Loucy (cell line): ENCODE measurements at regions not wholly inside any gene's neighbourhood (a gene's known extent, or its start where the extent isn't known, plus 50 kb on each side); places are given as distances from the start of the nearest gene placed in this dataset.

ENCODE experiments used
- H2AFZ ChIP-seq: fragments of 200-600 bp; sonication (generic); 2 replicates; pipeline ENCODE4 v1.6.0; 2016; ENCODE audit warnings: antibody characterized with exemption, mild to moderate bottlenecking, low read length, moderate library complexity
- H3F3A ChIP-seq: fragments of 200-600 bp; 2 replicates; pipeline ENCODE4 v1.6.0; 2016; ENCODE audit warnings: antibody characterized with exemption, low read depth, mild to moderate bottlenecking
- H3K27me3 ChIP-seq: fragments of 200-600 bp; sonication (generic); 2 replicates; pipeline ENCODE4 v1.6.1; 2014; ENCODE audit warnings: low read length, mild to moderate bottlenecking; ENCODE audit not compliant: insufficient read depth, poor library complexity, severe bottlenecking
- H3K36me3 ChIP-seq: fragments of 200-600 bp; sonication (generic); 2 replicates; pipeline ENCODE4 v1.6.1; 2016; ENCODE audit warnings: low read length; ENCODE audit not compliant: insufficient read depth
- H3K4me1 ChIP-seq: fragments of 200-600 bp; sonication (generic); 2 replicates; pipeline ENCODE4 v1.5.1; 2014; ENCODE audit warnings: low read length, mild to moderate bottlenecking; ENCODE audit not compliant: insufficient read depth, poor library complexity, severe bottlenecking
- H3K4me2 ChIP-seq: fragments of 200-600 bp; sonication (generic); 2 replicates; pipeline ENCODE4 v1.6.0; 2014; ENCODE audit warnings: antibody characterized with exemption, low read length, low read depth, mild to moderate bottlenecking; ENCODE audit not compliant: poor library complexity, severe bottlenecking
- H3K4me3 ChIP-seq: fragments of 200-600 bp; sonication (generic); 2 replicates; pipeline ENCODE4 v1.5.1; 2014; ENCODE audit warnings: low read length, mild to moderate bottlenecking, mixed read lengths; ENCODE audit not compliant: poor library complexity, severe bottlenecking
- H3K79me2 ChIP-seq: fragments of 200-600 bp; sonication (generic); 2 replicates; pipeline ENCODE4 v1.6.1; 2014; ENCODE audit warnings: low read length; ENCODE audit not compliant: insufficient read depth
- H3K9ac ChIP-seq: fragments of 200-600 bp; sonication (generic); 2 replicates; pipeline ENCODE4 v1.6.0; 2014; ENCODE audit warnings: mild to moderate bottlenecking, low read depth, low read length, moderate library complexity; ENCODE audit not compliant: poor library complexity, severe bottlenecking
- H3K9me2 ChIP-seq: fragments of 200-600 bp; sonication (generic); replicated peaks from 2 replicates; pipeline ENCODE4 v1.6.1; 2016; ENCODE audit warnings: low read depth, low read length, mixed read lengths
- H3K9me3 ChIP-seq: fragments of 200-600 bp; sonication (generic); 2 replicates; pipeline ENCODE4 v1.6.1; 2014; ENCODE audit warnings: mild to moderate bottlenecking, antibody characterized with exemption, low read length, low read depth; ENCODE audit not compliant: insufficient read depth
- H4K20me1 ChIP-seq: fragments of 200-600 bp; sonication (generic); 2 replicates; pipeline ENCODE4 v1.6.0; 2014; ENCODE audit warnings: antibody characterized with exemption, low read length, mild to moderate bottlenecking; ENCODE audit not compliant: insufficient read depth, poor library complexity, severe bottlenecking
- CTCF ChIP-seq: fragments of 200-600 bp; sonication (generic); conservative IDR thresholded peaks from 2 replicates; pipeline ENCODE4 v1.5.1; 2014; ENCODE audit warnings: mild to moderate bottlenecking, antibody characterized with exemption, low read length
- EZH2phosphoT487 ChIP-seq: fragments of 200-600 bp; IDR thresholded peaks from 2 replicates; pipeline ENCODE4 v1.6.1; 2018; ENCODE audit warnings: antibody characterized with exemption, mild to moderate bottlenecking, moderate library complexity, borderline replicate concordance

GRCh38 chr1:98389809-98390208 lies 271.7 kb upstream of the SNX7 start:
- H3K79me2 ChIP-seq: no peaks in the 10 kb centered on the region
- peaks cover 6% of the 10 kb centered on the region for H3F3A ChIP-seq
- H3K36me3 ChIP-seq: no peaks in the 10 kb centered on the region
- TF ChIP-seq CTCF: no peak
- TF ChIP-seq EZH2phosphoT487: no peak
- no peaks in the 10 kb centered on the region for H3K9me3 ChIP-seq
- H3K9ac ChIP-seq: peak overlapping the region; percentile 73
- H3K4me2 ChIP-seq: no peak overlapping the region
- no peaks in the 10 kb centered on the region for H3K27me3 ChIP-seq
- H3K9me2 ChIP-seq: no peaks in the 10 kb centered on the region
- H2AFZ ChIP-seq: peak overlapping the region; percentile 44; the same call in 1 of the 2 replicates
- H3K4me3 ChIP-seq: no peak overlapping the region
- peaks cover 72% of the 10 kb centered on the region for H3K4me1 ChIP-seq
- no peaks in the 10 kb centered on the region for H4K20me1 ChIP-seq

- H3K4me2 ChIP-seq: peak overlapping the region; percentile 83
Observed at GRCh38 chr1:98388441-98388840, 273.1 kb upstream of the SNX7 start.

DNA sequence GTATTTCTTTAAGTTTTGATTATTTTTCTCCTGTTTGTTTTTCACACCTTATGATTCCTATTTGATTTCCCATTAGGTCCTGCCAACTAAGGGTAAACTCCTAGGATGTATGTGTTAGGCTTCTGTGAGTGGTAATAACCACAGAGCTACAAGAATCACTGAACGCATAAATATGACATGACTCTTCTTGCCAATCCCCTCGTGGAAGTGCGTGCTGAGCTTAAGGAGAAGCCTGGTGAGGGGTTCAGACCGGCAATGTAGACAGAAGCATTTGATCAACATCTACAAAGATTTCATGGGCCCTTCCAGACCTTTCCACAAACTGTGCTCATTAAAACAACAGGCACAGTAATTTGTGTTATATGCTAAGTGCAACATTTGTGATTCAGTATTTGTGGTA lies 273.8 kb upstream of the SNX7 start:
- TF ChIP-seq EZH2phosphoT487: no peak
- no peak for TF ChIP-seq CTCF
- Histone ChIP-seq H3K4me1 (peaks cover 70% of the 10 kb centered on the region), H3K36me3 (no peaks in the 10 kb centered on the region), H3K4me3 (peak overlapping the region; percentile 62), H3K9me2 (no peaks in the 10 kb centered on the region), H3K9ac (peak overlapping the region; percentile 73), H4K20me1 (no peaks in the 10 kb centered on the region), H3K4me2 (peak overlapping the region; percentile 83), H3K79me2 (no peaks in the 10 kb centered on the region), H3K9me3 (no peaks in the 10 kb centered on the region), H3F3A (peaks cover 6% of the 10 kb centered on the region), H2AFZ (peak overlapping the region; percentile 62; the same call in 1 of the 2 replicates), H3K27me3 (no peaks in the 10 kb centered on the region)

More at GRCh38 chr1:98388441-98388840, 273.1 kb upstream of the SNX7 start:
- Histone ChIP-seq H3K4me1 (peaks cover 70% of the 10 kb centered on the region), H3K9ac (peak overlapping the region; percentile 73), H3K27me3 (no peaks in the 10 kb centered on the region), H3K79me2 (no peaks in the 10 kb centered on the region), H3K9me3 (no peaks in the 10 kb centered on the region), H4K20me1 (no peaks in the 10 kb centered on the region), H3K36me3 (no peaks in the 10 kb centered on the region), H3K9me2 (no peaks in the 10 kb centered on the region), H3K4me3 (peak overlapping the region; percentile 62), H2AFZ (peak overlapping the region; percentile 62; the same call in 1 of the 2 replicates), H3F3A (peaks cover 6% of the 10 kb centered on the region)
- TF ChIP-seq EZH2phosphoT487: no peak
- TF ChIP-seq CTCF: no peak
